CD4-positive, alpha-beta T cell treated with Interleukin-2 at 100 ng/mL for 4 hours (primary cell): ENCODE measurements at regions not wholly inside any gene's neighbourhood (a gene's known extent, or its start where the extent isn't known, plus 50 kb on each side); places are given as distances from the start of the nearest gene placed in this dataset.
"Not testable (repeated sequence)": the region's sequence is repeated elsewhere in the genome, so short reads cannot be mapped to it uniquely, and the experiment has no call there.

Source experiments
- DNase-seq: peaks from one replicate; pipeline ENCODE4 v3.0.0-alpha.2; 2020; ENCODE audit warnings: low spot score

- no peak for DNase-seq
Observed at GRCh38 chr15:26073430-26074333, 210.6 kb upstream of the ATP10A start.

GRCh38 chr15:26070095-26070532, 207.0 kb upstream of the ATP10A start:
- DNase-seq, result no peak

GRCh38 chr15:26069231-26069641, 206.1 kb upstream of the ATP10A start:
- DNase-seq, result no peak

GRCh38 chr15:26066896-26067295, 203.8 kb upstream of the ATP10A start:
- DNase-seq, result no peak

- no peak for DNase-seq
Observed at GRCh38 chr15:26065723-26066122, 202.6 kb upstream of the ATP10A start.

GRCh38 chr15:26061248-26061647, 198.1 kb upstream of the ATP10A start:
- no peak for DNase-seq

GRCh38 chr15:26056766-26057165, 193.6 kb upstream of the ATP10A start:
- not testable (repeated sequence) for DNase-seq

- no peak for DNase-seq
Observed at GRCh38 chr15:26051761-26052675, 188.9 kb upstream of the ATP10A start.

GRCh38 chr15:26050984-26051383, 187.9 kb upstream of the ATP10A start:
- DNase-seq, result no peak

GRCh38 chr15:26049900-26050657, 187.0 kb upstream of the ATP10A start:
- no peak for DNase-seq

GRCh38 chr15:26048669-26049068, 185.5 kb upstream of the ATP10A start:
- DNase-seq, result no peak

- no peak for DNase-seq
Observed at GRCh38 chr15:26045516-26045915, 182.4 kb upstream of the ATP10A start.

GRCh38 chr15:26043018-26043417, 179.9 kb upstream of the ATP10A start:
- DNase-seq, result no peak

- DNase-seq, result no peak
Observed at GRCh38 chr15:26038693-26039092, 175.6 kb upstream of the ATP10A start.

- DNase-seq, result no peak
Observed at GRCh38 chr15:26037369-26037768, 174.2 kb upstream of the ATP10A start.

- DNase-seq, result no peak
Observed at GRCh38 chr15:26033493-26033892, 170.4 kb upstream of the ATP10A start.

GRCh38 chr15:26032162-26032846, 169.2 kb upstream of the ATP10A start:
- no peak for DNase-seq

GRCh38 chr15:26029586-26029985, 166.5 kb upstream of the ATP10A start:
- not testable (repeated sequence) for DNase-seq

- DNase-seq, result no peak
Observed at GRCh38 chr15:26029146-26029545, 166.0 kb upstream of the ATP10A start.

GRCh38 chr15:26028086-26028740, 165.1 kb upstream of the ATP10A start:
- no peak for DNase-seq

GRCh38 chr15:26026671-26027070, 163.5 kb upstream of the ATP10A start:
- DNase-seq, result not testable (repeated sequence)
